Epithelial cell of esophagus (primary cell): ENCODE measurements at regions not wholly inside any gene's neighbourhood (a gene's known extent, or its start where the extent isn't known, plus 50 kb on each side); places are given as distances from the start of the nearest gene placed in this dataset.

Source experiments
- DNase-seq: peaks from one replicate; pipeline ENCODE4 v3.0.0; 2010; ENCODE audit warnings: low read depth
- H3K4me3 ChIP-seq: 2 replicates; pipeline ENCODE4 v1.5.1; 2011; ENCODE audit warnings: mild to moderate bottlenecking, low read length, control low read depth
- TF ChIP-seq, protein P1 (sequence below): IDR thresholded peaks from 2 replicates; pipeline ENCODE4 v1.5.1; 2011; ENCODE audit warnings: low read depth, mild to moderate bottlenecking, low read length, control low read depth, inconsistent platforms; ENCODE audit not compliant: insufficient read depth; ENCODE audit errors: missing control alignments

- no peak for DNase-seq
- TF ChIP-seq, protein P1, sequence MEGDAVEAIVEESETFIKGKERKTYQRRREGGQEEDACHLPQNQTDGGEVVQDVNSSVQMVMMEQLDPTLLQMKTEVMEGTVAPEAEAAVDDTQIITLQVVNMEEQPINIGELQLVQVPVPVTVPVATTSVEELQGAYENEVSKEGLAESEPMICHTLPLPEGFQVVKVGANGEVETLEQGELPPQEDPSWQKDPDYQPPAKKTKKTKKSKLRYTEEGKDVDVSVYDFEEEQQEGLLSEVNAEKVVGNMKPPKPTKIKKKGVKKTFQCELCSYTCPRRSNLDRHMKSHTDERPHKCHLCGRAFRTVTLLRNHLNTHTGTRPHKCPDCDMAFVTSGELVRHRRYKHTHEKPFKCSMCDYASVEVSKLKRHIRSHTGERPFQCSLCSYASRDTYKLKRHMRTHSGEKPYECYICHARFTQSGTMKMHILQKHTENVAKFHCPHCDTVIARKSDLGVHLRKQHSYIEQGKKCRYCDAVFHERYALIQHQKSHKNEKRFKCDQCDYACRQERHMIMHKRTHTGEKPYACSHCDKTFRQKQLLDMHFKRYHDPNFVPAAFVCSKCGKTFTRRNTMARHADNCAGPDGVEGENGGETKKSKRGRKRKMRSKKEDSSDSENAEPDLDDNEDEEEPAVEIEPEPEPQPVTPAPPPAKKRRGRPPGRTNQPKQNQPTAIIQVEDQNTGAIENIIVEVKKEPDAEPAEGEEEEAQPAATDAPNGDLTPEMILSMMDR = no peak
- no peak overlapping the region for H3K4me3 ChIP-seq
Measured at GRCh38 chr16:72298961-72299360, 127.0 kb upstream of the PMFBP1 start.

DNA sequence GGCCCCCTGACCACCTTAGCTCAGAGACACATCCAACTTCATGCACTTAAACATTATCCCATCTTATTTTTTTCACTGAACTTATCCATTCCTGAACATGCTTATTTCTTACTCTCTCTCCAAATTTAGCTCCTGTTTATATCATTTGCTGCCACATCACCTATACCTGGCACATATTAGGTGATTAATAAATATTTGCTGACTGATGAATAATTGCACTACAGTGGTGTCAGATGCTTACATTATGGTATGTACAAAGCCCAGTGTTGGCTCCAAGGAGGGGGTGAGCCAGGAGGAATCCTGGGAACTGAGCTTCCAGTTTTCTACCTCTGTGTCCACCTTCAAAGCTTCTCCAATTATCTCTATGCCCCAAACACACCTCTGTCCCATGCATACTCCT is 124.0 kb upstream of the PMFBP1 start:
- TF ChIP-seq, protein P1 = no peak
- H3K4me3 ChIP-seq = no peak overlapping the region
- no peak for DNase-seq

DNA sequence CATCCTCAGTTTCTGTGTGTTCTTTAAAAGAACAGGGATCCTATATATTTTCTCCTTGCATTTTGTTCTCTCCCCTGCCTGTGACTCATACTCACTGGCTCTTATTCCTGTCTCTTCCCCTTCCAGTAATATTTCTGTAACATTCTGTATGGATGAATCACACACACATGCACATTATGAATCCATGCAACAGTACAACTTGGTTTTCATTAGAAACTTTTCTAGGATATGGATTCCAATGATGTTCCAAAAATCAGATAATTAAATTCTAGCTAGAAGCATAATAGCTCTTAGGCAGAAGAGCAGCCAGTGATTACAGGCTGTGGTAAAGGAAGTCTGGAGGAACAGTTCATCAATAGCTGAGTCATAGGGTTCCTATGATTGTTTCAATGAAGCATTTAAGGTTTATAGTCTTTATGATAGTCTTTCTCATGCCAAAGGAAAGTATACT is 119.6 kb upstream of the PMFBP1 start:
- TF ChIP-seq, protein P1 = no peak
- no peak overlapping the region for H3K4me3 ChIP-seq
- DNase-seq = peak; percentile 85

- no peak overlapping the region for H3K4me3 ChIP-seq
- TF ChIP-seq, protein P1 = no peak
- no peak for DNase-seq
Measured at GRCh38 chr16:72291121-72291520, 119.2 kb upstream of the PMFBP1 start.

GRCh38 chr16:72287649-72288048 is 115.7 kb upstream of the PMFBP1 start:
- TF ChIP-seq, protein P1 = no peak
- DNase-seq = no peak
- H3K4me3 ChIP-seq = no peak overlapping the region

DNA sequence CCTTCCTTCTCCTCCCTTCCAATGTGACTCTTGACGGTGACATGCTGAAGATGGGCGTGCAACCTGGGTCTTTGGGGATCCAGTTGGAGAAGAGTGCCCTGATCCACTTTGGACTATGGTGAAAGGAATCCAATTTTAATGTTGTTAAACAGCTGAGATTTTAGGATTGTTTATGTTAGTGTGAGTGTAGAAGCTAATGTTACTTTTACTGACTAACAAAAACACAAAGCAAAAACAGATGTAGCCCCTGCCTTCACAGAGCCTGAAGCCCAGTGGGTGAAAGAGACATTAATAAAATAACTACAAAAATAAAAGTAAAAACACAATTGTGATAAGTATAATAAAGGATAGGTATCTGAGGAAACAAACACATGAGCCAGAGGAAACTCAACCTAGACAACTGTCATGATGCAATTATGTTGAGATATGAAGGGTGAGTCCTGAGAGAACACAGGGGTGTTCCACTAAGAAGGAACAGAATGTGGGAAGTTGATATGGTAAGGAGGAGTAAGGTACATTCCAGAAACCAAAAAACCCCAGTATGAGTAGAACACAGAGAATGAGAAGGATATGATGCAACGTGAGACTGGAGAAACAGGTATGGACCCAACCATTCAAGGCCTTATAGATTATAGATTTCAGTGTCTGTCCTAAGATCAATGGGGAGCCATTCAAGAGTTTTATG is 115.1 kb upstream of the PMFBP1 start:
- H3K4me3 ChIP-seq = no peak overlapping the region
- DNase-seq = peak; percentile 82
- TF ChIP-seq, protein P1 = no peak

GRCh38 chr16:72285728-72286127 is 113.8 kb upstream of the PMFBP1 start:
- TF ChIP-seq, protein P1 = no peak
- H3K4me3 ChIP-seq = no peak overlapping the region
- no peak for DNase-seq
